ENCODE measurements at regions not wholly inside any gene's neighbourhood (a gene's known extent, or its start where the extent isn't known, plus 50 kb on each side); places are given as distances from the start of the nearest gene placed in this dataset.
"Not testable (repeated sequence)": the region's sequence is repeated elsewhere in the genome, so short reads cannot be mapped to it uniquely, and the experiment has no call there.

GRCh38 chr7:17440025-17440784 lies 141.8 kb downstream of the AHR start:
- H3K27ac ChIP-seq (ENCODE audit: low read depth, low read length, severe bottlenecking); H3K4me1 ChIP-seq (ENCODE audit: control insufficient read depth, insufficient read depth, low read length, poor library complexity, severe bottlenecking); H3K9me3 ChIP-seq (ENCODE audit: control insufficient read depth, low read length); H3K4me3 ChIP-seq (ENCODE audit: extremely low read depth, insufficient read depth, low read length, poor library complexity, severe bottlenecking); H3K36me3 ChIP-seq (ENCODE audit: control insufficient read depth, insufficient read depth, low read length): not testable (repeated sequence)
- WGBS, 2 experiments (ENCODE audit: insufficient coverage in 2 of 2), result 66 to 100% methylated on average over 2 to 3 of the region's 3 CpGs

- Histone ChIP-seq H3K27ac (ENCODE audit: low read depth, low read length, severe bottlenecking) (no peak overlapping the region), H3K9me3 (ENCODE audit: control insufficient read depth, low read length) (no peaks in the 10 kb centered on the region), H3K36me3 (ENCODE audit: control insufficient read depth, insufficient read depth, low read length) (no peaks in the 10 kb centered on the region), H3K4me3 (ENCODE audit: extremely low read depth, insufficient read depth, low read length, poor library complexity, severe bottlenecking) (no peak overlapping the region), H3K4me1 (ENCODE audit: control insufficient read depth, insufficient read depth, low read length, poor library complexity, severe bottlenecking) (peaks cover 7% of the 10 kb centered on the region)
- 94% methylated on average over 2 to 3 of the region's 5 CpGs for WGBS, 2 experiments (ENCODE audit: insufficient coverage in 2 of 2)
Measured at GRCh38 chr7:17440831-17441230, 142.4 kb downstream of the AHR start.

DNA sequence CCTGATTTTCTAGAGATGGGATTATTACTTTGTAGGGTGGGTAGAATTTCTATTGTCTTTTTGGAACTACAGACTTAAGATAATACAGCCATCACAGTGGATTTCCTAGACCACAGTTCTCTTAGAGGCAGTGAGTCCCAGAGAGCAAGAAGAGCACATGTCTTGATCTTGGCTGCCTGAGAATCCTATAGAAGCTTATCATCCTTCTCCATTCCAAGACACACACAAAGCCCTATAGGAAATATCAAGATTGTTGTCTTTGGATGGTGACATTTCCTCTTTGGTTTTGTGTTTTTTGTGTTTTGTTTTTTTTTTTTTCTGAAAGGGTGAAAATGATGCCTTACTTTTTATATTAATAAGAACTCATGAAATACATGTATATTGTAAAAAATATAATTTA lies 143.1 kb downstream of the AHR start:
- no peaks in the 10 kb centered on the region for H3K36me3 ChIP-seq (ENCODE audit: control insufficient read depth, insufficient read depth, low read length)
- no peak overlapping the region for H3K27ac ChIP-seq (ENCODE audit: low read depth, low read length, severe bottlenecking)
- peaks cover 7% of the 10 kb centered on the region for H3K4me1 ChIP-seq (ENCODE audit: control insufficient read depth, insufficient read depth, low read length, poor library complexity, severe bottlenecking)
- H3K9me3 ChIP-seq (ENCODE audit: control insufficient read depth, low read length), result no peaks in the 10 kb centered on the region
- H3K4me3 ChIP-seq (ENCODE audit: extremely low read depth, insufficient read depth, low read length, poor library complexity, severe bottlenecking), result no peak overlapping the region

DNA sequence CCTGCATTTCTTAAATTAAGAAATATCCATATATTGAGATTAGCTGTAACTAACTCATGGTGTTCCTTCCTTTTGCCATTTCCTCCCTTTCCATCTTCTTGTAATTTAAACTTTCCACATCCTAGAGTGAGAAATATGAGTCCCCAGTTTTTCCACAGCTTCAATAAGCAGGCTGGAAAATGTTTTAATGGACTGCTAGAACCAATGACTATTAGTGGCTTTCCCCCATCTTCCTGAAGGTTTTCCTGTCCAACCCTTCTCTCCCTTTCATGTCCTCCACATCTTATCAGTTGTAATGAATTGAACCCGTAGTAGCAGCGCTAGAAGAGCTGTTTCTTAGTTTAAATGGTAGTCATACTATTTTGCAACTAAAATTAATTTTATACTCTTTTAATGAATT lies 145.7 kb downstream of the AHR start:
- whole genome bisulfite sequencing, 2 experiments (ENCODE audit: insufficient coverage in 2 of 2), result no CpG with 5 or more reads among the region's 2 CpGs
- H3K9me3 ChIP-seq (ENCODE audit: control insufficient read depth, low read length), result peaks cover 11% of the 10 kb centered on the region
- peaks cover 7% of the 10 kb centered on the region for H3K4me1 ChIP-seq (ENCODE audit: control insufficient read depth, insufficient read depth, low read length, poor library complexity, severe bottlenecking)
- H3K36me3 ChIP-seq (ENCODE audit: control insufficient read depth, insufficient read depth, low read length), result no peaks in the 10 kb centered on the region
- no peak overlapping the region for H3K27ac ChIP-seq (ENCODE audit: low read depth, low read length, severe bottlenecking)
- no peak overlapping the region for H3K4me3 ChIP-seq (ENCODE audit: extremely low read depth, insufficient read depth, low read length, poor library complexity, severe bottlenecking)

DNA sequence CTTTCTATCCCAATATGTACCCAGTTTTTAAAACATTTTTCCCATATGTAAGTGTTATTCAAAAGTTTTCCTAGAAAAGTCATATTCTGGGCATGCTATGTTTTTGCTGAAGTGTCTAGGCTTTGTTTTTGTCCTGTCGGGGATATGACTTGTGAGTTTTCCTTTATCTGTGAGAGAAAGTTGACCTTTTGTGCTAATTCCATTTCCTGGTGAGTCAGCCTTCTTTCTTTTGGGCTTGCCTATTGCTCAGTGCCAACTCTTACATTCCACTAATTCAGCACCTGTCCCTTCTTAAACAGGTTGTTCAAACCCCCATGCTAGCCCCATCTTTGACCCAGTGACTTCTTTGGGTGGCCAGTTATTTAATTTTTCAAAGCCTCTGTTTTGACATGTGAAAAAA lies 146.2 kb downstream of the AHR start:
- Histone ChIP-seq H3K9me3 (ENCODE audit: control insufficient read depth, low read length) (peaks cover 11% of the 10 kb centered on the region), H3K27ac (ENCODE audit: low read depth, low read length, severe bottlenecking) (no peak overlapping the region), H3K4me1 (ENCODE audit: control insufficient read depth, insufficient read depth, low read length, poor library complexity, severe bottlenecking) (peaks cover 7% of the 10 kb centered on the region), H3K4me3 (ENCODE audit: extremely low read depth, insufficient read depth, low read length, poor library complexity, severe bottlenecking) (no peak overlapping the region), H3K36me3 (ENCODE audit: control insufficient read depth, insufficient read depth, low read length) (no peaks in the 10 kb centered on the region)
- WGBS, 2 experiments (ENCODE audit: insufficient coverage in 2 of 2), result no CpG with 5 or more reads among the region's 1 CpG

DNA sequence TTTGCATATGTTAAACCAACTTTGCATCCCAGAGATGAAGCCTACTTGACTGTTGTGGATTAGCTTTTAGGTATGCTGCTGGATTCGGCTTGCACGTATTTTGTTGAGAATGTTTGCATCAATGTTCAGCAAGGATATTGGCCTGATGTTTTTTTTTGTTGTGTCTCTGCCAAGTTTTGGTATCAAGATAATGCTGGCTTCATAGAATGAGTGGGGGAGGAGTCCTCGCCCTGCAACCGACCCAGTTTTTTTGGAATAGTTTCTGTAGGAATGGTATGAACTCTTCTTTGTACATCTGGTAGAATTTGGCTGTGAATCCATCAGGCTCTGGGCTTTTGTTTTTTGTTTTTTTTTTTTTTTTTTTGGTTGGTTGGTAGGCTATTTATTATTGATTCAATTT lies 147.9 kb downstream of the AHR start:
- Histone ChIP-seq H3K27ac (ENCODE audit: low read depth, low read length, severe bottlenecking) (no peak overlapping the region), H3K4me1 (ENCODE audit: control insufficient read depth, insufficient read depth, low read length, poor library complexity, severe bottlenecking) (peaks cover 7% of the 10 kb centered on the region), H3K9me3 (ENCODE audit: control insufficient read depth, low read length) (peaks cover 11% of the 10 kb centered on the region), H3K36me3 (ENCODE audit: control insufficient read depth, insufficient read depth, low read length) (no peaks in the 10 kb centered on the region), H3K4me3 (ENCODE audit: extremely low read depth, insufficient read depth, low read length, poor library complexity, severe bottlenecking) (no peak overlapping the region)
- WGBS, 2 experiments (ENCODE audit: insufficient coverage in 2 of 2), result 100% methylated on average over 2 to 3 of the region's 4 CpGs

GRCh38 chr7:17447728-17448478 lies 149.5 kb downstream of the AHR start:
- WGBS, 2 experiments (ENCODE audit: insufficient coverage in 2 of 2), result no CpG with 5 or more reads among the region's 1 CpG
- peaks cover 11% of the 10 kb centered on the region for H3K9me3 ChIP-seq (ENCODE audit: control insufficient read depth, low read length)
- peaks cover 7% of the 10 kb centered on the region for H3K4me1 ChIP-seq (ENCODE audit: control insufficient read depth, insufficient read depth, low read length, poor library complexity, severe bottlenecking)
- no peaks in the 10 kb centered on the region for H3K36me3 ChIP-seq (ENCODE audit: control insufficient read depth, insufficient read depth, low read length)
- no peak overlapping the region for H3K4me3 ChIP-seq (ENCODE audit: extremely low read depth, insufficient read depth, low read length, poor library complexity, severe bottlenecking)
- no peak overlapping the region for H3K27ac ChIP-seq (ENCODE audit: low read depth, low read length, severe bottlenecking)

DNA sequence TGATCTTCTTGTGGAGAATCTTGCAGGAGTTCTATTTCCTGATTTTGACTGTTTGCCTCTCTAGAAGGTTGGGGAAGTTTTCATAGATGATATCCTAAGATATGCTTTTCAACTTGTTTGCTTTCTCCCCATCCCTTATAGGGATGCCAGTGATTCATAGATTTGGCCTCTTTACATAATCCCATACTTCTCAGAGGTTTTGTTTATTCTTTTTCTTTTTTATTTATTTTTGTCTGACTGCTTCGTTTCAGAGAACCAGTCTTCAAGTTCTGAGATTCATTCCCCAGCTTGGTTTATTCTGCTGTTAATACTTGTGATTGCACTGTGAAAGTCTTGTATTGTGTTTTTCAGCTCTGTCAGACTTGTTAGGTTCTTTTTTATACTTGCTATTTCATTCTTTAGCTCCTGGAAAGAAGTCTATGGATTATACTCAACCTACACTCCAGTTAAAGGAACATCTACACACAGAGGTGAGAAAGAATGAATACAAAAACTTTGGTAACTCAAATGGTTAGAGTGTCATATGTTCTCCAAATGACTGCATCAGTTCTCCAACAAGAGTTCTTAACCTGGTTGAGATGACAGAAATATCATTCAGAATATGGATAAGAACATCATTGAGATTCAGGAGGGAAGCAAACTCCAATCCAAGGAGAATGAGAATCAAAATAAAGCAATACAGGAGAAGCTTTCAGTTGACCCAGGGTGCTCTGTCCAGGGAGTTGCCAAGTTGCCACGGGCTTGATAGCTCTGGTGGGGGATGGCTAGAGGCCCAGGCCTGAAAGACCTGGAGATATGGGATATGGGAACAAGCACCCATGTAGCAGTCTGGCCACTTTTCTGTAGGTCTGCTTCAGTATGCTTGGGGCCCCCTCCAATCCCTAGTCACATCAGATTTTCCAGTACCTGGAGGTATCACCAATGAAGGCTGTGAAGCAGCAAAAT lies 150.3 kb downstream of the AHR start:
- no peak overlapping the region for H3K4me3 ChIP-seq (ENCODE audit: extremely low read depth, insufficient read depth, low read length, poor library complexity, severe bottlenecking)
- no peaks in the 10 kb centered on the region for H3K36me3 ChIP-seq (ENCODE audit: control insufficient read depth, insufficient read depth, low read length)
- WGBS, 2 experiments (ENCODE audit: insufficient coverage in 2 of 2), result 92% methylated on average over 1 of the region's 2 CpGs; no CpG with 5 or more reads in 1 of the 2 experiments
- H3K27ac ChIP-seq (ENCODE audit: low read depth, low read length, severe bottlenecking), result no peak overlapping the region
- H3K9me3 ChIP-seq (ENCODE audit: control insufficient read depth, low read length), result peaks cover 11% of the 10 kb centered on the region
- peaks cover 7% of the 10 kb centered on the region for H3K4me1 ChIP-seq (ENCODE audit: control insufficient read depth, insufficient read depth, low read length, poor library complexity, severe bottlenecking)

DNA sequence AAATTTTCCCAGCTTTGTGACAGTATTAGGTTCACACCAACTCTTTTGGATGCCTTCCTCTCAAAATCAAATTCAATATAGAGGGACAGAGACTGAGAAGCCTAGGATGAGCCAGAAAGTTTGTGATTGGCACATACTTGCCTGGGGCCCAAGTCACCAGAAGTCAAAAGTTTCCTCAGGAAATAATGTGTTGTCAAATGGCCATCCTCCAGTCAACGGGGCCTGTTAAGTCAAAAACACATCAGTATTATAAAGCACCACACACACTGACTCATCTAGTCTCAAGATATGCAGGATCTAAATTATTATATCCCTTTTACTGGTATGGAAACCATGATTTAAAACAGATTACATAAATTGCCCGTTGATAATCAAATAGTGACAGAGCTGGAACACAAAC lies 158.1 kb downstream of the AHR start:
- Histone ChIP-seq H3K27ac (ENCODE audit: low read depth, low read length, severe bottlenecking) (no peak overlapping the region), H3K36me3 (ENCODE audit: control insufficient read depth, insufficient read depth, low read length) (no peaks in the 10 kb centered on the region), H3K4me3 (ENCODE audit: extremely low read depth, insufficient read depth, low read length, poor library complexity, severe bottlenecking) (no peak overlapping the region), H3K9me3 (ENCODE audit: control insufficient read depth, low read length) (peaks cover 5% of the 10 kb centered on the region), H3K4me1 (ENCODE audit: control insufficient read depth, insufficient read depth, low read length, poor library complexity, severe bottlenecking) (no peaks in the 10 kb centered on the region)
- WGBS, 2 experiments (ENCODE audit: insufficient coverage in 2 of 2), result 87 to 92% methylated on average over 2 of the region's 2 CpGs

DNA sequence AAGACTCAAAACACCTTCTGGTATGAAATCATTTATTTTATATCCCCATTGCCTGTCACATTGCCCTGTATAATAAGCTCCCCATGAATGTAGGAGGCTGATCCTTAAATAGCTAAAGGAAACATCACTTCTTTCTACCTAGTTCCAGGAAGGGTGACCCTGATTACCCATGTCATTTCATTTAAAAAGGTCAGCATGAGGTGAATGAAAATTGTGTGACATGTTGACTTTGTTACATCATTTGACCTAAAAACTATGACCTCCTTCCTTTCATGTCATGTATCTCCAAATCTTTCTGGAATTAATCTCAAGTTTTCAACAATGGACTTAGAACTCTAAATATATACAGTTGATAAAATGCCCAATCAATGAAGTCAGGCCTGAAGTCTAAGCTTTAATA lies 161.5 kb downstream of the AHR start:
- H3K4me3 ChIP-seq (ENCODE audit: extremely low read depth, insufficient read depth, low read length, poor library complexity, severe bottlenecking), result no peak overlapping the region
- H3K36me3 ChIP-seq (ENCODE audit: control insufficient read depth, insufficient read depth, low read length), result no peaks in the 10 kb centered on the region
- no peaks in the 10 kb centered on the region for H3K4me1 ChIP-seq (ENCODE audit: control insufficient read depth, insufficient read depth, low read length, poor library complexity, severe bottlenecking)
- no peak overlapping the region for H3K27ac ChIP-seq (ENCODE audit: low read depth, low read length, severe bottlenecking)
- peaks cover 5% of the 10 kb centered on the region for H3K9me3 ChIP-seq (ENCODE audit: control insufficient read depth, low read length)
